PC-9 (cell line): ENCODE measurements at regions not wholly inside any gene's neighbourhood (a gene's known extent, or its start where the extent isn't known, plus 50 kb on each side); places are given as distances from the start of the nearest gene placed in this dataset.

Source experiments
- EZH2 ChIP-seq: fragments of 200-600 bp; sonication (generic); IDR thresholded peaks from 2 replicates; pipeline ENCODE4 v1.8.0; 2017; ENCODE audit warnings: antibody characterized with exemption, low read depth
- TF ChIP-seq, protein P1 (sequence below): fragments of 200-600 bp; sonication (generic); conservative IDR thresholded peaks from 2 replicates; pipeline ENCODE4 v1.6.1; 2017; ENCODE audit warnings: mixed run types, antibody characterized with exemption, mild to moderate bottlenecking, moderate library complexity

DNA sequence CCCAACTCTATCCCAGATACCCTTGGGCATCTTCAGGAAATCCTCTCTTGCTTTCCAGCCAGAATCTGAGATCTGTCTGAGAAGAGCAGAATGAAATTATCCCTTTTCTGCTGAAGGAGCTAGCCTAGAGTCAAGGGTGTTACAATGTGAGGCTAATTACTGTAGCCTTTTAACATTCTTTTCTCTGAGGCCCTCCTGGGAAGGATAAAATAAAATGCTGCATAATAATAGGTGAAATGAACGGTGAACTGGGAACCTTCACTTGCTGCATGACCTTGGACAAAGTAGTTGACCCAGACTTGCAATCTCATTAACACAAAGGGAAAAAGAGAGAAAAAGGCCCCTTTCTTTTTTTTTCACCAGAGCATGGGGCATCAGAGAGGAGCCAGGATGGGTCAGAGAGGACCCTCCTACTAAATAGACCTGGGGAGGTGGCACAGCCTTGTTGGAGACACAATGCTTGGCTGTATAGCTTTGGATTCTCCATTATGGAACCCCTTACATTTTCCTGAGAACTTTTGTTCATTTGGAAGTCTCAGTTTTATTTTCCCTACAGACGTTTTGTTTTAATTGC lies 137.0 kb upstream of the LIPC start:
- no peak for TF ChIP-seq EZH2
- TF ChIP-seq, protein P1, sequence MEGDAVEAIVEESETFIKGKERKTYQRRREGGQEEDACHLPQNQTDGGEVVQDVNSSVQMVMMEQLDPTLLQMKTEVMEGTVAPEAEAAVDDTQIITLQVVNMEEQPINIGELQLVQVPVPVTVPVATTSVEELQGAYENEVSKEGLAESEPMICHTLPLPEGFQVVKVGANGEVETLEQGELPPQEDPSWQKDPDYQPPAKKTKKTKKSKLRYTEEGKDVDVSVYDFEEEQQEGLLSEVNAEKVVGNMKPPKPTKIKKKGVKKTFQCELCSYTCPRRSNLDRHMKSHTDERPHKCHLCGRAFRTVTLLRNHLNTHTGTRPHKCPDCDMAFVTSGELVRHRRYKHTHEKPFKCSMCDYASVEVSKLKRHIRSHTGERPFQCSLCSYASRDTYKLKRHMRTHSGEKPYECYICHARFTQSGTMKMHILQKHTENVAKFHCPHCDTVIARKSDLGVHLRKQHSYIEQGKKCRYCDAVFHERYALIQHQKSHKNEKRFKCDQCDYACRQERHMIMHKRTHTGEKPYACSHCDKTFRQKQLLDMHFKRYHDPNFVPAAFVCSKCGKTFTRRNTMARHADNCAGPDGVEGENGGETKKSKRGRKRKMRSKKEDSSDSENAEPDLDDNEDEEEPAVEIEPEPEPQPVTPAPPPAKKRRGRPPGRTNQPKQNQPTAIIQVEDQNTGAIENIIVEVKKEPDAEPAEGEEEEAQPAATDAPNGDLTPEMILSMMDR: no peak
